ENCODE measurements at regions not wholly inside any gene's neighbourhood (a gene's known extent, or its start where the extent isn't known, plus 50 kb on each side); places are given as distances from the start of the nearest gene placed in this dataset.

GRCh38 chr15:95076678-95076990 is 845.3 kb downstream of the MCTP2 start:
- no peak for TF ChIP-seq CTCF (IDR thresholded peaks at IDR 0.05; ENCODE audit: borderline replicate concordance, extremely low read depth, low read length, poor library complexity, severe bottlenecking)
- TF ChIP-seq EZH2 (IDR thresholded peaks at IDR 0.05; ENCODE audit: borderline replicate concordance, low read depth, low read length, severe bottlenecking), result no peak
